H1 (cell line): ENCODE measurements at regions not wholly inside any gene's neighbourhood (a gene's known extent, or its start where the extent isn't known, plus 50 kb on each side); places are given as distances from the start of the nearest gene placed in this dataset.

ENCODE experiments used
- CTCF ChIA-PET: fragments of 300-600 bp; sonication (Branson Sonifier 250); formaldehyde crosslinking; loops from one replicate; lab custom pipeline; 2021; ENCODE audit not compliant: partially characterized antibody; lab: Charles Lee
- POLR2A ChIA-PET: fragments of 300-600 bp; sonication (Branson Sonifier 250); formaldehyde crosslinking; loops from one replicate; lab custom pipeline; 2021; ENCODE audit warnings: inconsistent platforms; ENCODE audit not compliant: partially characterized antibody; lab: Charles Lee
- DNase-seq, 2 experiments: peaks; one replicate each; pipeline versions ENCODE4 v3.0.0 to v3.0.0-alpha.2; 2010 to 2022; ENCODE audit warnings: low spot score in 2 of 2, low read depth in 1 of 2, mixed read lengths in 1 of 2
- FAIRE-seq: peaks from 2 replicates; lab custom pipeline; 2011; peaks lifted over from hg19 to GRCh38; lab: Jason Lieb, UNC
- H2AFZ ChIP-seq: 2 replicates; pipeline ENCODE4 v1.8.1; 2012; ENCODE audit warnings: low read length, inconsistent platforms
- H2AK5ac ChIP-seq: 2 replicates; pipeline ENCODE4 v1.6.1; 2013; ENCODE audit warnings: low read depth, low read length
- H2BK120ac ChIP-seq: replicated peaks from 2 replicates; pipeline ENCODE3; 2013; ENCODE audit warnings: low read depth, low read length, inconsistent platforms
- H2BK12ac ChIP-seq: 2 replicates; pipeline ENCODE4 v1.6.1; 2013; ENCODE audit warnings: low read depth, low read length
- H2BK15ac ChIP-seq: 2 replicates; pipeline ENCODE4 v1.6.1; 2013; ENCODE audit warnings: low read length
- H2BK20ac ChIP-seq: 2 replicates; pipeline ENCODE4 v1.6.1; 2013; ENCODE audit warnings: low read length
- H2BK5ac ChIP-seq: 2 replicates; pipeline ENCODE4 v1.6.1; 2013; ENCODE audit warnings: low read depth, low read length
- H3K14ac ChIP-seq: 2 replicates; pipeline ENCODE4 v1.6.1; 2013; ENCODE audit warnings: inconsistent platforms; ENCODE audit not compliant: insufficient read length
- H3K18ac ChIP-seq: 2 replicates; pipeline ENCODE4 v1.6.1; 2013; ENCODE audit warnings: low read length; ENCODE audit errors: extremely low read depth
- H3K23ac ChIP-seq: 2 replicates; pipeline ENCODE4 v1.6.1; 2013; ENCODE audit warnings: inconsistent platforms; ENCODE audit not compliant: insufficient read length
- H3K23me2 ChIP-seq: 2 replicates; pipeline ENCODE4 v1.6.1; 2013; ENCODE audit warnings: low read depth, low read length
- H3K27ac ChIP-seq: 2 replicates; pipeline ENCODE4 v1.6.1; 2011; ENCODE audit warnings: low read depth, low read length, inconsistent platforms
- H3K27me3 ChIP-seq, 4 experiments: replicated peaks in 1 of 4; 1 replicate in 1 of 4; 2 replicates in 3 of 4; pipeline versions ENCODE4 v1.6.1 to v1.8.1; 2011 to 2013; ENCODE audit warnings: low read length in 3 of 4, mild to moderate bottlenecking in 3 of 4, inconsistent platforms in 2 of 4, mixed read lengths in 2 of 4, moderate library complexity in 1 of 4; ENCODE audit not compliant: control insufficient read depth in 3 of 4, insufficient read depth in 3 of 4; ENCODE audit errors: extremely low read depth in 1 of 4
- H3K36me3 ChIP-seq, 4 experiments: 2 replicates each; pipeline versions ENCODE4 v1.6.1 to v1.8.1; 2011 to 2013; ENCODE audit warnings: mild to moderate bottlenecking in 4 of 4, low read length in 3 of 4, moderate library complexity in 2 of 4, control low read depth in 1 of 4, inconsistent platforms in 1 of 4; ENCODE audit not compliant: insufficient read depth in 4 of 4, control insufficient read depth in 2 of 4
- H3K4ac ChIP-seq: replicated peaks from 2 replicates; pipeline ENCODE3; 2013; ENCODE audit warnings: low read length, low read depth, mixed read lengths, inconsistent platforms; ENCODE audit not compliant: insufficient read length
- H3K4me1 ChIP-seq, 4 experiments: replicated peaks in 1 of 4; 1 replicate in 1 of 4; 2 replicates in 3 of 4; pipeline versions ENCODE4 v1.6.1 to v1.8.1; 2011 to 2013; ENCODE audit warnings: low read length in 3 of 4, inconsistent platforms in 2 of 4, mixed read lengths in 1 of 4; ENCODE audit not compliant: insufficient read depth in 4 of 4, control insufficient read depth in 3 of 4
- H3K4me2 ChIP-seq, 2 experiments: 2 replicates each; pipeline versions ENCODE4 v1.6.1 to v1.8.1; 2011 to 2013; ENCODE audit warnings: low read depth in 2 of 2, low read length in 2 of 2, control low read depth in 1 of 2, inconsistent platforms in 1 of 2, mild to moderate bottlenecking in 1 of 2; ENCODE audit not compliant: insufficient read depth in 1 of 2
- H3K4me3 ChIP-seq, 4 experiments: fragments of 200-600, 300-600 bp in 1 of 4; sonication (generic), shearing (Covaris generic), sonication (Bioruptor Twin) in 1 of 4; 2 replicates each; pipeline versions ENCODE4 v1.5.1 to v1.8.1; 2011 to 2016; ENCODE audit warnings: low read length in 4 of 4, low read depth in 3 of 4, control low read depth in 2 of 4, inconsistent platforms in 2 of 4, mild to moderate bottlenecking in 2 of 4, mixed read lengths in 1 of 4, moderate library complexity in 1 of 4; ENCODE audit not compliant: insufficient read depth in 2 of 4; ENCODE audit errors: extremely low read depth in 1 of 4
- H3K56ac ChIP-seq: replicated peaks from 2 replicates; pipeline ENCODE3; 2013; ENCODE audit warnings: low read depth, mild to moderate bottlenecking, mixed read lengths, low read length, inconsistent platforms; ENCODE audit not compliant: insufficient read length
- H3K79me1 ChIP-seq: 2 replicates; pipeline ENCODE4 v1.6.1; 2013; ENCODE audit warnings: low read depth, low read length, control low read depth
- H3K79me2 ChIP-seq, 2 experiments: 2 replicates each; pipeline versions ENCODE4 v1.6.1 to v1.8.1; 2012 to 2013; ENCODE audit warnings: low read length in 2 of 2, mild to moderate bottlenecking in 2 of 2, inconsistent platforms in 1 of 2; ENCODE audit not compliant: insufficient read depth in 2 of 2, control insufficient read depth in 1 of 2
- H3K9ac ChIP-seq, 4 experiments: replicated peaks in 1 of 4; 1 replicate in 1 of 4; 2 replicates in 3 of 4; pipeline versions ENCODE4 v1.6.1 to v1.8.1; 2011 to 2013; ENCODE audit warnings: low read depth in 3 of 4, low read length in 3 of 4, control low read depth in 2 of 4, mild to moderate bottlenecking in 2 of 4, moderate library complexity in 2 of 4, inconsistent platforms in 1 of 4; ENCODE audit errors: extremely low read depth in 1 of 4
- H3K9me3 ChIP-seq, 2 experiments: 2 replicates each; pipeline versions ENCODE4 v1.6.1 to v1.8.1; 2012 to 2013; ENCODE audit warnings: mild to moderate bottlenecking in 2 of 2, moderate library complexity in 2 of 2, control low read depth in 1 of 2, inconsistent platforms in 1 of 2, low read depth in 1 of 2, low read length in 1 of 2, mixed read lengths in 1 of 2; ENCODE audit not compliant: insufficient read depth in 2 of 2
- H4K20me1 ChIP-seq, 2 experiments: replicated peaks in 1 of 2; 2 replicates each; pipeline versions ENCODE3 to v1.8.1; 2011 to 2013; ENCODE audit warnings: inconsistent platforms in 2 of 2, low read length in 2 of 2, mild to moderate bottlenecking in 1 of 2; ENCODE audit not compliant: insufficient read depth in 2 of 2, control insufficient read depth in 1 of 2
- H4K5ac ChIP-seq: 2 replicates; pipeline ENCODE4 v1.6.1; 2013; ENCODE audit warnings: low read length, low read depth, mixed read lengths, inconsistent platforms; ENCODE audit not compliant: insufficient read length
- H4K8ac ChIP-seq: 2 replicates; pipeline ENCODE4 v1.8.0; 2013; ENCODE audit warnings: mild to moderate bottlenecking, moderate library complexity, low read length, inconsistent platforms; ENCODE audit not compliant: insufficient read depth; ENCODE audit errors: extremely low read depth
- H4K91ac ChIP-seq: replicated peaks from 2 replicates; pipeline ENCODE3; 2013; ENCODE audit warnings: low read length, mixed read lengths, inconsistent platforms; ENCODE audit not compliant: insufficient read length
- ATF2 ChIP-seq: IDR thresholded peaks from 2 replicates; pipeline ENCODE4 v1.6.1; 2012; ENCODE audit warnings: low read length, inconsistent platforms
- CBX5 ChIP-seq: fragments of 300-800, 300-1000 bp; sonication (generic); IDR thresholded peaks from 2 replicates; pipeline ENCODE4 v1.7.1; 2016; ENCODE audit warnings: antibody characterized with exemption, low read length, low read depth
- CTCF ChIP-seq, 3 experiments: IDR thresholded peaks; 1 replicate in 2 of 3; 2 replicates in 1 of 3; pipeline versions ENCODE4 v1.5.1 to v1.6.1; 2011; ENCODE audit warnings: low read length in 3 of 3, mild to moderate bottlenecking in 3 of 3, inconsistent platforms in 2 of 3, low read depth in 1 of 3, moderate library complexity in 1 of 3; ENCODE audit not compliant: insufficient read depth in 1 of 3; ENCODE audit errors: control extremely low read depth in 1 of 3
- E2F6 ChIP-seq: IDR thresholded peaks from 2 replicates; pipeline ENCODE4 v1.6.1; 2012; ENCODE audit warnings: inconsistent platforms
- GABPA ChIP-seq: IDR thresholded peaks from 2 replicates; pipeline ENCODE4 v1.6.1; 2011; ENCODE audit warnings: mild to moderate bottlenecking, low read length, moderate library complexity, borderline replicate concordance; ENCODE audit not compliant: insufficient read depth
- HDAC6 ChIP-seq: IDR thresholded peaks from one replicate; pipeline ENCODE4 v1.7.1; 2012; ENCODE audit warnings: low read depth, mild to moderate bottlenecking, inconsistent platforms, low read length, moderate library complexity
- NRF1 ChIP-seq: IDR thresholded peaks from 2 replicates; pipeline ENCODE4 v1.6.1; 2011; ENCODE audit warnings: mild to moderate bottlenecking, low read depth, low read length, improper control_type of control experiment
- SIRT6 ChIP-seq: IDR thresholded peaks from one replicate; pipeline ENCODE4 v1.7.1; 2012; ENCODE audit warnings: low read length, inconsistent platforms
- SRF ChIP-seq: IDR thresholded peaks from 2 replicates; pipeline ENCODE4 v1.6.1; 2011; ENCODE audit warnings: mild to moderate bottlenecking, low read depth, low read length, moderate library complexity
- TCF12 ChIP-seq: IDR thresholded peaks from 2 replicates; pipeline ENCODE4 v1.6.1; 2011; ENCODE audit warnings: low read depth, mild to moderate bottlenecking, low read length
- WGBS, 2 experiments: shearing (Covaris generic) in 1 of 2; methylation state at CpG; one replicate each; pipeline versions ENCODE4 v1.1.6 to v1.1.7; 2013 to 2015; ENCODE audit warnings: low lambda C conversion rate in 2 of 2, mixed read lengths in 2 of 2, inconsistent platforms in 1 of 2, low coverage in 1 of 2, missing lambda C conversion rate in 1 of 2; ENCODE audit not compliant: insufficient replicate concordance in 2 of 2, insufficient coverage in 1 of 2, insufficient read length in 1 of 2; ENCODE audit errors: extremely low coverage in 1 of 2, missing lambda C conversion rate in 1 of 2; 5-methylcytosine and 5-hydroxymethylcytosine counted together

- Histone ChIP-seq H3K36me3 (no peaks in the 10 kb centered on the region), H4K5ac (no peak overlapping the region), H3K9me3 (no peaks in the 10 kb centered on the region), H3K27ac (no peak overlapping the region), H3K56ac (no peak overlapping the region), H4K8ac (no peak overlapping the region), H3K27me3 (no peaks in the 10 kb centered on the region), H3K4me1 (no peaks in the 10 kb centered on the region), H2BK15ac (no peak overlapping the region), H4K91ac (no peak overlapping the region), H2BK5ac (no peak overlapping the region), H3K9ac (no peak overlapping the region), H4K20me1 (no peaks in the 10 kb centered on the region), H2BK120ac (no peak overlapping the region), H3K18ac (no peak overlapping the region), H2BK12ac (no peak overlapping the region), H2AK5ac (no peak overlapping the region), H3K23me2 (no peaks in the 10 kb centered on the region), H3K79me2 (no peaks in the 10 kb centered on the region), H3K4me2 (no peak overlapping the region), H3K23ac (no peak overlapping the region), H3K79me1 (no peaks in the 10 kb centered on the region), H2AFZ (no peak overlapping the region), H3K4me3 (no peak overlapping the region), H2BK20ac (no peak overlapping the region), H3K14ac (no peak overlapping the region), H3K4ac (no peak overlapping the region)
- WGBS, 2 experiments: 82% methylated on average over 3 of the region's 3 CpGs; no CpG with 5 or more reads in 1 of the 2 experiments
- ChIA-PET POLR2A (no interaction called here), CTCF (no interaction called here)
- no peak for FAIRE-seq
- DNase-seq: no peak
- TF ChIP-seq HDAC6 (no peak), SIRT6 (no peak), SRF (no peak), CBX5 (no peak), ATF2 (no peak), TCF12 (no peak), NRF1 (no peak), GABPA (no peak), E2F6 (no peak), CTCF (IDR thresholded peaks at IDR 0.05; ENCODE audit: control extremely low read depth in 1 of 3, insufficient read depth in 1 of 3, low read depth in 1 of 3, low read length in 3 of 3) (no peak)
Observed at GRCh38 chr18:73006331-73006730, 138.5 kb upstream of the NETO1 start.
